ENCODE measurements at regions not wholly inside any gene's neighbourhood (a gene's known extent, or its start where the extent isn't known, plus 50 kb on each side); places are given as distances from the start of the nearest gene placed in this dataset.

- ChIA-PET POLR2A (no interaction called here), CTCF (interaction anchor here (1.0 to 3.2 kb wide), 3 partner anchors 12 to 175 kb away, joined by 5 to 28 read pairs (median 8); partner anchors contain the start of gene CPNE4)
- no peak for TF ChIP-seq CTCF (IDR thresholded peaks at IDR 0.05; ENCODE audit: insufficient read depth, low read length, missing control alignments)
- DNase-seq (ENCODE audit: low read depth, low spot score) = no peak
- H3K4me3 ChIP-seq (ENCODE audit: low read depth, low read length) = no peak overlapping the region
Measured at GRCh38 chr3:132209855-132210254, 107.4 kb upstream of the ACP3 start.

- DNase-seq (ENCODE audit: low read depth, low spot score) = no peak
- H3K4me3 ChIP-seq (ENCODE audit: low read depth, low read length) = no peak overlapping the region
- ChIA-PET CTCF (interaction anchor here (1.0 to 3.2 kb wide), 4 partner anchors 11 to 176 kb away, joined by 3 to 28 read pairs (median 6); partner anchors contain the start of gene CPNE4), POLR2A (no interaction called here)
- TF ChIP-seq CTCF (IDR thresholded peaks at IDR 0.05; ENCODE audit: insufficient read depth, low read length, missing control alignments) = peak; percentile 35
Measured at GRCh38 chr3:132210476-132211346, 106.5 kb upstream of the ACP3 start.

- no peak for DNase-seq (ENCODE audit: low read depth, low spot score)
- POLR2A ChIA-PET = no interaction called here
- no peak overlapping the region for H3K4me3 ChIP-seq (ENCODE audit: low read depth, low read length)
- CTCF ChIA-PET = interaction anchor here (0.9 to 3.2 kb wide), 3 partner anchors 26 to 174 kb away, joined by 3 to 28 read pairs (median 3); no protein-coding TSS in a partner anchor
- TF ChIP-seq CTCF (IDR thresholded peaks at IDR 0.05; ENCODE audit: insufficient read depth, low read length, missing control alignments) = no peak
Measured at GRCh38 chr3:132211896-132212295, 105.3 kb upstream of the ACP3 start.

GRCh38 chr3:132218817-132219755 lies 98.1 kb upstream of the ACP3 start:
- ChIA-PET POLR2A (no interaction called here), CTCF (no interaction called here)
- TF ChIP-seq CTCF (IDR thresholded peaks at IDR 0.05; ENCODE audit: insufficient read depth, low read length, missing control alignments) = no peak

GRCh38 chr3:132220986-132221385 lies 96.2 kb upstream of the ACP3 start:
- ChIA-PET CTCF (interaction anchor here (2.5 kb wide), 1 partner anchor 10 kb away, joined by 8 read pairs; no protein-coding TSS in a partner anchor), POLR2A (no interaction called here)
- no peak for TF ChIP-seq CTCF (IDR thresholded peaks at IDR 0.05; ENCODE audit: insufficient read depth, low read length, missing control alignments)
- H3K4me3 ChIP-seq (ENCODE audit: low read depth, low read length) = no peak overlapping the region
- no peak for DNase-seq (ENCODE audit: low read depth, low spot score)

More at GRCh38 chr3:132218817-132219755, 98.1 kb upstream of the ACP3 start:
- no peak overlapping the region for H3K4me3 ChIP-seq (ENCODE audit: low read depth, low read length)
- DNase-seq (ENCODE audit: low read depth, low spot score) = no peak

All from AG04449 (cell line).